ENCODE measurements at regions not wholly inside any gene's neighbourhood (a gene's known extent, or its start where the extent isn't known, plus 50 kb on each side); places are given as distances from the start of the nearest gene placed in this dataset.
"Not testable (repeated sequence)": the region's sequence is repeated elsewhere in the genome, so short reads cannot be mapped to it uniquely, and the experiment has no call there.

DNA sequence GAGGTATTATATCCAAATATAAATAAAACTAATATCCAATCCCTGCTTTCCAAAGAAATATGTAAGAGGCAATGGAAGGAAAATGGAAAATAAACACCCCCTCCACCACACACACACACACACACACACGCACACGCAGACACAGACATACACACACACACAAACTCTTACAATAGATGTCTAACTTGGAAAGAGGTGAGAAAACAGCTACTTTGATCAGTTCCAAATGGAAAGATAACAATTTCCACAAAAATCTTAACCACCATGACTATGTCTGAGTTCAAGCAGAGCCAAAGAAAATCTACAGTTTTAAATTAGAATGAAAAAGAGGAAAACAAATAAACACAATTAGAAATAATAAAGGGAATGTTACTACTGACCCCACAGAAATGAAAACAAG, 285.3 kb upstream of the TGFBR2 start (continued):
- TF ChIP-seq SIN3A (conservative IDR thresholded peaks at IDR 0.05 in 1 of 2, IDR thresholded peaks at IDR 0.05 in 1 of 2; ENCODE audit: low read depth in 1 of 2, low read length in 2 of 2) = no peak

DNA sequence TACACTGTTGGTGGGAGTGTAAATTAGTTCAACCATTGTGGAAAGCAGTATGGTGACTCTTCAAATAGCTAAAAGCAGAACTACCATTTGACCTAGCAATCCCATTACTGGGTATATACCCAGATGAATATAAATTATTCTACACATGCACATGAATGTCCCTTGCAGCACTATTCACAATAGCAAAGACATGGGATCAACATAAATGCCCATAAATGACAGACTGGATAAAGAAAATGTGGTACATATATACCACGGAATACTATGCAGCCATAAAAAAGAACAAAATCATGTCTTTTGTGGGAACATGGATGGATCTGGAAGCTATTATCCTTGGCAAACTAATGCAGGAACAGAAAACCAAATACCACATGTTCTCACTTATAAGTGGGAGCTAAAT, 282.8 kb upstream of the TGFBR2 start:
- H3K14ac ChIP-seq (ENCODE audit: insufficient read length); H4K8ac ChIP-seq (ENCODE audit: extremely low read depth, insufficient read depth, low read length); H4K5ac ChIP-seq (ENCODE audit: insufficient read length, low read depth, low read length); H3K27ac ChIP-seq (ENCODE audit: low read depth, low read length); DNase-seq (ENCODE audit: low read depth in 1 of 2, low spot score in 2 of 2); H3K4me3 ChIP-seq (ENCODE audit: extremely low read depth in 1 of 4, insufficient read depth in 2 of 4, low read depth in 3 of 4, low read length in 4 of 4); H3K27me3 ChIP-seq (replicated peaks in 1 of 4; ENCODE audit: control insufficient read depth in 3 of 4, extremely low read depth in 1 of 4, insufficient read depth in 3 of 4, low read length in 3 of 4); H3K4me2 ChIP-seq (ENCODE audit: insufficient read depth in 1 of 2, low read depth in 2 of 2, low read length in 2 of 2); H4K91ac ChIP-seq (replicated peaks; ENCODE audit: insufficient read length, low read length); H2AK5ac ChIP-seq (ENCODE audit: low read depth, low read length); H3K79me1 ChIP-seq (ENCODE audit: low read depth, low read length); H3K4ac ChIP-seq (replicated peaks; ENCODE audit: insufficient read length, low read depth, low read length); H3K56ac ChIP-seq (replicated peaks; ENCODE audit: insufficient read length, low read depth, low read length); H4K20me1 ChIP-seq (replicated peaks in 1 of 2; ENCODE audit: control insufficient read depth in 1 of 2, insufficient read depth in 2 of 2, low read length in 2 of 2); H3K9ac ChIP-seq (replicated peaks in 1 of 4; ENCODE audit: extremely low read depth in 1 of 4, low read depth in 3 of 4, low read length in 3 of 4); H3K9me3 ChIP-seq (ENCODE audit: insufficient read depth in 2 of 2, low read depth in 1 of 2, low read length in 1 of 2); H2BK12ac ChIP-seq (ENCODE audit: low read depth, low read length); H3K36me3 ChIP-seq (ENCODE audit: control insufficient read depth in 2 of 4, insufficient read depth in 4 of 4, low read length in 3 of 4); POLR2A ChIA-PET (ENCODE audit: partially characterized antibody); H2BK20ac ChIP-seq (ENCODE audit: low read length); H3K23me2 ChIP-seq (ENCODE audit: low read depth, low read length); H2BK120ac ChIP-seq (replicated peaks; ENCODE audit: low read depth, low read length); H3K23ac ChIP-seq (ENCODE audit: insufficient read length); H2AFZ ChIP-seq (ENCODE audit: low read length); FAIRE-seq; H3K79me2 ChIP-seq (ENCODE audit: control insufficient read depth in 1 of 2, insufficient read depth in 2 of 2, low read length in 2 of 2); H2BK5ac ChIP-seq (ENCODE audit: low read depth, low read length); H2BK15ac ChIP-seq (ENCODE audit: low read length); H3K4me1 ChIP-seq (replicated peaks in 1 of 4; ENCODE audit: control insufficient read depth in 3 of 4, insufficient read depth in 4 of 4, low read length in 3 of 4); H3K18ac ChIP-seq (ENCODE audit: extremely low read depth, low read length): not testable (repeated sequence)
- WGBS, 2 experiments (ENCODE audit: extremely low coverage in 1 of 2, insufficient coverage in 1 of 2, insufficient read length in 1 of 2, insufficient replicate concordance in 2 of 2, low coverage in 1 of 2, low lambda C conversion rate in 2 of 2, missing lambda C conversion rate in 1 of 2) = 100% methylated on average over 1 of the region's 1 CpG; no CpG with 5 or more reads in 1 of the 2 experiments
- CTCF ChIA-PET (ENCODE audit: partially characterized antibody) = interaction anchor here (0.6 to 1.1 kb wide), 2 partner anchors 15 to 16 kb away, joined by 3 to 4 read pairs; no protein-coding TSS in a partner anchor
